CD8-positive, alpha-beta memory T cell (primary cell): ENCODE measurements at regions not wholly inside any gene's neighbourhood (a gene's known extent, or its start where the extent isn't known, plus 50 kb on each side); places are given as distances from the start of the nearest gene placed in this dataset.

Experiments used
- CTCF ChIA-PET: fragments of 350-600 bp; sonication (Branson Sonifier 250); formaldehyde crosslinking; loops from one replicate; lab custom pipeline; 2021; ENCODE audit warnings: antibody characterized with exemption; lab: Charles Lee
- POLR2A ChIA-PET: fragments of 350-600 bp; sonication (Branson Sonifier 250); formaldehyde crosslinking; loops from one replicate; lab custom pipeline; 2021; ENCODE audit warnings: antibody characterized with exemption; lab: Charles Lee
- DNase-seq, 5 donors: peaks; one replicate each; pipeline versions ENCODE4 v3.0.0 to v3.0.0-alpha.2; 2020 to 2022; ENCODE audit warnings: mixed read lengths in 1 of 5
- H3K27ac ChIP-seq: one replicate; pipeline ENCODE4 v1.7.0; 2013; ENCODE audit warnings: low read depth, mild to moderate bottlenecking, low read length, moderate library complexity
- H3K27me3 ChIP-seq: 2 replicates; pipeline ENCODE4 v1.7.0; 2013; ENCODE audit warnings: low read length, mild to moderate bottlenecking; ENCODE audit not compliant: insufficient read depth, poor library complexity, severe bottlenecking
- H3K36me3 ChIP-seq: 2 replicates; pipeline ENCODE4 v1.7.0; 2013; ENCODE audit warnings: mild to moderate bottlenecking, low read length, moderate library complexity; ENCODE audit not compliant: insufficient read depth
- H3K4me1 ChIP-seq: 2 replicates; pipeline ENCODE4 v1.7.0; 2013; ENCODE audit warnings: mild to moderate bottlenecking, low read length, moderate library complexity; ENCODE audit not compliant: insufficient read depth
- H3K4me3 ChIP-seq: 2 replicates; pipeline ENCODE4 v1.7.0; 2013; ENCODE audit warnings: mild to moderate bottlenecking, low read length
- H3K9me3 ChIP-seq: 2 replicates; pipeline ENCODE4 v1.7.0; 2013; ENCODE audit warnings: mild to moderate bottlenecking, low read length
- H3K27ac Mint-ChIP-seq, 8 donors: one replicate each; pipeline ENCODE4 v1.8.0; 2020 to 2021; ENCODE audit warnings: mixed read lengths in 8 of 8, mild to moderate bottlenecking in 6 of 8, inconsistent platforms in 3 of 8, moderate library complexity in 3 of 8
- H3K27me3 Mint-ChIP-seq, 2 donors: one replicate each; pipeline ENCODE4 v1.8.0; 2020 to 2021; ENCODE audit warnings: mixed read lengths in 2 of 2, mild to moderate bottlenecking in 1 of 2, moderate library complexity in 1 of 2
- H3K36me3 Mint-ChIP-seq, 3 donors: one replicate each; pipeline ENCODE4 v1.8.0; 2020 to 2021; ENCODE audit warnings: mixed read lengths in 3 of 3, inconsistent platforms in 1 of 3, mild to moderate bottlenecking in 1 of 3
- H3K4me1 Mint-ChIP-seq, 3 donors: one replicate each; pipeline ENCODE4 v1.8.0; 2020 to 2021; ENCODE audit warnings: mixed read lengths in 3 of 3, inconsistent platforms in 1 of 3, mild to moderate bottlenecking in 1 of 3
- H3K4me3 Mint-ChIP-seq, 7 donors: one replicate each; pipeline ENCODE4 v1.8.0; 2020 to 2021; ENCODE audit warnings: mixed read lengths in 7 of 7, mild to moderate bottlenecking in 6 of 7, moderate library complexity in 4 of 7, inconsistent platforms in 2 of 7
- H3K9me3 Mint-ChIP-seq, 5 donors: one replicate each; pipeline ENCODE4 v1.8.0; 2020 to 2022; ENCODE audit warnings: mixed read lengths in 5 of 5, mild to moderate bottlenecking in 3 of 5, moderate library complexity in 2 of 5, inconsistent platforms in 1 of 5

DNA sequence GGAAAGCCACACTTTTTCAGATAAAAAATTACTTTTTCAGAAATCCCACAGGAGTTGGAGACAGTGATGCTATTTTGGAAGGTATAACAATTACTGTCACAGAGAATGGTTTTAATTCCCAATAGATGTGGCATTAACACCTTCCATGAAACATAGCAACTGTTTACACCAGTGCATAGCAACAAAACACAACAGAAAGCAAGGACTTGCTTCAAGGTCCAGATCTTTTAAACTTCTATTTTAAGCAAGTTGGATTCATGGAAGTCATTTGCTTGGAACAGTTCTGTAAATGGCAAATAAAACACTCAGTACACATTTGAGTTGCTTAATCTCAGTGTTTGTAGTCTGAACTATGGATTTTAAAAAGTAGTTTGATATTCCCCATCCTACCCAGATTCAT is 385.9 kb upstream of the SPRY2 start:
- Histone ChIP-seq H3K4me3 (no peak overlapping the region), H3K4me1 (no peaks in the 10 kb centered on the region), H3K27me3 (no peaks in the 10 kb centered on the region), H3K9me3 (no peaks in the 10 kb centered on the region), H3K36me3 (no peaks in the 10 kb centered on the region), H3K27ac (no peak overlapping the region)
- DNase-seq = no peak
- peaks cover 0 to 1% of the 10 kb centered on the region in 2 donors for H3K27me3 Mint-ChIP-seq
- CTCF ChIA-PET = no interaction called here
- H3K4me1 Mint-ChIP-seq = no peaks in the 10 kb centered on the region
- H3K4me3 Mint-ChIP-seq = no peak overlapping the region
- H3K27ac Mint-ChIP-seq = no peak overlapping the region
- H3K36me3 Mint-ChIP-seq = no peaks in the 10 kb centered on the region
- H3K9me3 Mint-ChIP-seq = peaks cover 0 to 5% (median 2%) of the 10 kb centered on the region in 5 donors
- POLR2A ChIA-PET = no interaction called here

DNA sequence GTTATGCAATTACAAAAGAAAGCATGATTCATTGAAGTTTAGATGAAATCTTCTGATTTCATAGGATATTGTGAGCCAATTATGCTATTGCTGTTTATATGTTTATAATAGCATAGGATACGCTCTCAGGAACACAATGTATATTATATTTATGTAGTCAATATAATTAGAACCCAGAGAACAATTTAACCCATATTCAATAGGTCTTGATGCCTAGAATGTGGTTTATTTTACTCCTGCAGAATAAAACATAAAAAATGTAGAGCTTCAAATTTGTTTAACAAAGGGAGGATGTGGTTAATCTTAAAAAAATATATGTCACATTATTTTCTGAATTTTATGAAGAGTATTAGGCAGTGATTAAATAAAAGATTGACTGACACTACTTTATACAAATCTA is 380.8 kb upstream of the SPRY2 start:
- POLR2A ChIA-PET = no interaction called here
- Histone ChIP-seq H3K9me3 (no peaks in the 10 kb centered on the region), H3K36me3 (no peaks in the 10 kb centered on the region), H3K27ac (no peak overlapping the region), H3K27me3 (no peaks in the 10 kb centered on the region), H3K4me3 (no peak overlapping the region), H3K4me1 (no peaks in the 10 kb centered on the region)
- Mint-ChIP-seq H3K4me1 (no peaks in the 10 kb centered on the region), H3K4me3 (no peak overlapping the region), H3K9me3 (peaks cover 0 to 4% (median 0%) of the 10 kb centered on the region in 5 donors), H3K27ac (no peak overlapping the region), H3K27me3 (no peaks in the 10 kb centered on the region), H3K36me3 (no peaks in the 10 kb centered on the region)
- no peak for DNase-seq
- CTCF ChIA-PET = no interaction called here

DNA sequence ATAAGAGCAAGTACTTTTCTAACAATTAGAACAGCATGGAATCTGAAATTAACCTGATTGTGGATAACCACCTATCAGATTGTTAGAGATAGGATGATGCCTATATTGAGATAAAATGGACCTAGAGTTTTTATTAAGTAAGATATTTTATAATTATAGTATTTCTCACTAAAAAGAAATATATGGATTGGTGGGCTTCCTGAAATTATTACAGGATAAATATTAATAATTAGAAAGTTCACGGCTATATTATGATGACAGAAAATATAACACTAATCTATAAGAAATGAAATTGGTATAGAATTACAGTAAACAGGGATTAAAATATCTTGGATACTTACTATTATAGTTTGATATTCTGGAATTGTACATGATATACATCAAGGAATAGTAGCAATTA is 378.0 kb upstream of the SPRY2 start:
- ChIA-PET CTCF (no interaction called here), POLR2A (no interaction called here)
- Mint-ChIP-seq H3K27ac (no peak overlapping the region), H3K9me3 (peaks cover 0 to 5% (median 0%) of the 10 kb centered on the region in 5 donors), H3K27me3 (no peaks in the 10 kb centered on the region), H3K36me3 (no peaks in the 10 kb centered on the region), H3K4me1 (no peaks in the 10 kb centered on the region), H3K4me3 (no peak overlapping the region)
- Histone ChIP-seq H3K4me3 (no peak overlapping the region), H3K36me3 (no peaks in the 10 kb centered on the region), H3K27ac (no peak overlapping the region), H3K27me3 (no peaks in the 10 kb centered on the region), H3K9me3 (no peaks in the 10 kb centered on the region), H3K4me1 (no peaks in the 10 kb centered on the region)
- DNase-seq = no peak

DNA sequence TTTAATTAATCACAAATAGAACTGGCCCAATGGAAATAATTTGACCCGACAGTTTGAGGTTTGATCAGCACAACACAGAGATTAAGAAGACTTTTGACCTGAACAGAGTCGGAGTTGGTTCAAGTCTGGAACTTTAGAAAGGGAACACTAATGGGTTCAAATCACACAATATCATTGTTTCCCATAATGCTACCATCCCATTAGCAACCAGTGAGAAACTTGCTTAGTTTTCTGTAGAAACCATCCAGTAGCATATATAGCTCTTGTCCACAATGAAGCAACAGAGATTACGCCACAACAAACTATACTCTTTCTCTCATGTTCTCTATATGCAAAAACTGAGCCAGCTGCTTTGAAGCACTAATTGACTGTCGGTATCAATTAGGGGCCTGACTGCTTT is 376.9 kb upstream of the SPRY2 start:
- peaks cover 0 to 5% (median 3%) of the 10 kb centered on the region in 5 donors for H3K9me3 Mint-ChIP-seq
- Histone ChIP-seq H3K4me1 (no peaks in the 10 kb centered on the region), H3K4me3 (no peak overlapping the region), H3K27ac (no peak overlapping the region), H3K36me3 (no peaks in the 10 kb centered on the region), H3K27me3 (no peaks in the 10 kb centered on the region), H3K9me3 (no peaks in the 10 kb centered on the region)
- H3K36me3 Mint-ChIP-seq = no peaks in the 10 kb centered on the region
- DNase-seq = no peak
- CTCF ChIA-PET = no interaction called here
- H3K27me3 Mint-ChIP-seq = no peaks in the 10 kb centered on the region
- no peaks in the 10 kb centered on the region for H3K4me1 Mint-ChIP-seq
- POLR2A ChIA-PET = no interaction called here
- no peak overlapping the region for H3K4me3 Mint-ChIP-seq
- no peak overlapping the region for H3K27ac Mint-ChIP-seq

- peak overlapping the region in 1 of 8 donors; percentile 18 for H3K27ac Mint-ChIP-seq
- POLR2A ChIA-PET = no interaction called here
- H3K4me1 ChIP-seq = no peaks in the 10 kb centered on the region
- no peaks in the 10 kb centered on the region for H3K36me3 Mint-ChIP-seq
- CTCF ChIA-PET = no interaction called here
- no peaks in the 10 kb centered on the region for H3K27me3 Mint-ChIP-seq
- no peaks in the 10 kb centered on the region for H3K36me3 ChIP-seq
- no peak overlapping the region for H3K4me3 ChIP-seq
- peaks cover 0 to 5% (median 3%) of the 10 kb centered on the region in 5 donors for H3K9me3 Mint-ChIP-seq
- H3K27ac ChIP-seq = no peak overlapping the region
- no peaks in the 10 kb centered on the region for H3K4me1 Mint-ChIP-seq
- no peak overlapping the region for H3K4me3 Mint-ChIP-seq
- H3K27me3 ChIP-seq = no peaks in the 10 kb centered on the region
- H3K9me3 ChIP-seq = no peaks in the 10 kb centered on the region
- peak in 1 of 5 donors; percentile 26 for DNase-seq
Measured at GRCh38 chr13:80716610-80717081, 375.7 kb upstream of the SPRY2 start.

- H3K4me3 Mint-ChIP-seq = no peak overlapping the region
- Histone ChIP-seq H3K4me3 (no peak overlapping the region), H3K4me1 (no peaks in the 10 kb centered on the region), H3K36me3 (no peaks in the 10 kb centered on the region), H3K27me3 (no peaks in the 10 kb centered on the region), H3K27ac (no peak overlapping the region), H3K9me3 (no peaks in the 10 kb centered on the region)
- H3K27me3 Mint-ChIP-seq = peaks cover 0 to 1% of the 10 kb centered on the region in 2 donors
- no peaks in the 10 kb centered on the region for H3K4me1 Mint-ChIP-seq
- no peak for DNase-seq
- H3K36me3 Mint-ChIP-seq = no peaks in the 10 kb centered on the region
- peaks cover 0 to 9% (median 3%) of the 10 kb centered on the region in 5 donors for H3K9me3 Mint-ChIP-seq
- ChIA-PET CTCF (no interaction called here), POLR2A (no interaction called here)
- H3K27ac Mint-ChIP-seq = no peak overlapping the region
Measured at GRCh38 chr13:80712026-80712425, 371.1 kb upstream of the SPRY2 start.

GRCh38 chr13:80708791-80709190 is 367.9 kb upstream of the SPRY2 start:
- Histone ChIP-seq H3K27me3 (no peaks in the 10 kb centered on the region), H3K4me3 (no peak overlapping the region), H3K9me3 (no peaks in the 10 kb centered on the region), H3K27ac (no peak overlapping the region), H3K36me3 (no peaks in the 10 kb centered on the region), H3K4me1 (no peaks in the 10 kb centered on the region)
- H3K4me1 Mint-ChIP-seq = no peaks in the 10 kb centered on the region
- DNase-seq = no peak
- POLR2A ChIA-PET = no interaction called here
- H3K27me3 Mint-ChIP-seq = peaks cover 0 to 4% of the 10 kb centered on the region in 2 donors
- H3K9me3 Mint-ChIP-seq = peaks cover 0 to 15% (median 3%) of the 10 kb centered on the region in 5 donors
- H3K4me3 Mint-ChIP-seq = no peak overlapping the region
- CTCF ChIA-PET = no interaction called here
- H3K36me3 Mint-ChIP-seq = no peaks in the 10 kb centered on the region
- H3K27ac Mint-ChIP-seq = no peak overlapping the region

- Mint-ChIP-seq H3K27me3 (peaks cover 0 to 4% of the 10 kb centered on the region in 2 donors), H3K4me3 (no peak overlapping the region), H3K9me3 (peaks cover 0 to 12% (median 3%) of the 10 kb centered on the region in 5 donors), H3K4me1 (no peaks in the 10 kb centered on the region), H3K27ac (no peak overlapping the region), H3K36me3 (no peaks in the 10 kb centered on the region)
- ChIA-PET CTCF (no interaction called here), POLR2A (no interaction called here)
- DNase-seq = no peak
- no peak overlapping the region for H3K27ac ChIP-seq
- no peaks in the 10 kb centered on the region for H3K27me3 ChIP-seq
- no peaks in the 10 kb centered on the region for H3K9me3 ChIP-seq
- H3K36me3 ChIP-seq = no peaks in the 10 kb centered on the region
- no peak overlapping the region for H3K4me3 ChIP-seq
- H3K4me1 ChIP-seq = no peaks in the 10 kb centered on the region
Measured at GRCh38 chr13:80707000-80707983, 366.4 kb upstream of the SPRY2 start.
